Medulla oblongata (tissue), 1 donor: ENCODE measurements at regions not wholly inside any gene's neighbourhood (a gene's known extent, or its start where the extent isn't known, plus 50 kb on each side); places are given as distances from the start of the nearest gene placed in this dataset.

Experiments
- DNase-seq: peaks from one replicate; pipeline ENCODE4 v3.0.0-alpha.2; 2015; ENCODE audit errors: extremely low spot score

GRCh38 chr14:30507209-30507608 is 51.7 kb upstream of the G2E3 start:
- DNase-seq, result no peak
